GM12878 (cell line): ENCODE measurements at regions not wholly inside any gene's neighbourhood (a gene's known extent, or its start where the extent isn't known, plus 50 kb on each side); places are given as distances from the start of the nearest gene placed in this dataset.

Experiments used
- CBX5 ChIP-seq: sonication (generic); IDR thresholded peaks from 2 replicates; pipeline ENCODE4 v1.6.1; 2016; ENCODE audit warnings: low read depth, moderate library complexity, mild to moderate bottlenecking, inconsistent platforms
- CREB1 ChIP-seq: IDR thresholded peaks from 2 replicates; pipeline ENCODE4 v1.6.1; 2012; ENCODE audit warnings: low read depth, mild to moderate bottlenecking, inconsistent platforms
- EGR1 ChIP-seq, 2 experiments: IDR thresholded peaks; 1 replicate in 1 of 2; 2 replicates in 1 of 2; pipeline ENCODE4 v1.6.1; 2011 to 2012; ENCODE audit warnings: low read depth in 2 of 2, low read length in 2 of 2, borderline replicate concordance in 1 of 2, mild to moderate bottlenecking in 1 of 2, moderate library complexity in 1 of 2
- MLLT1 ChIP-seq: fragments of 450-650 bp; IDR thresholded peaks from 2 replicates; pipeline ENCODE4 v1.6.1; 2016; ENCODE audit warnings: mild to moderate bottlenecking
- NFYB ChIP-seq: IDR thresholded peaks from 2 replicates; pipeline ENCODE4 v1.6.1; 2011; ENCODE audit warnings: low read depth, mild to moderate bottlenecking, low read length, improper control_type of control experiment, moderate library complexity; ENCODE audit not compliant: insufficient read depth
- POLR2A ChIP-seq: IDR thresholded peaks from 2 replicates; pipeline ENCODE4 v1.6.1; 2011; ENCODE audit warnings: low read depth, mild to moderate bottlenecking, low read length
- PRDM15 ChIP-seq: fragments of 450-650 bp; formaldehyde crosslinking; IDR thresholded peaks from 2 replicates; pipeline ENCODE4 v1.4.0; 2020; ENCODE audit warnings: mild to moderate bottlenecking, moderate library complexity
- TF ChIP-seq, protein P1 (sequence below): fragments of 450-650 bp; IDR thresholded peaks from 2 replicates; pipeline ENCODE4 v1.6.1; 2017; ENCODE audit warnings: low read depth, mild to moderate bottlenecking, moderate library complexity

DNA sequence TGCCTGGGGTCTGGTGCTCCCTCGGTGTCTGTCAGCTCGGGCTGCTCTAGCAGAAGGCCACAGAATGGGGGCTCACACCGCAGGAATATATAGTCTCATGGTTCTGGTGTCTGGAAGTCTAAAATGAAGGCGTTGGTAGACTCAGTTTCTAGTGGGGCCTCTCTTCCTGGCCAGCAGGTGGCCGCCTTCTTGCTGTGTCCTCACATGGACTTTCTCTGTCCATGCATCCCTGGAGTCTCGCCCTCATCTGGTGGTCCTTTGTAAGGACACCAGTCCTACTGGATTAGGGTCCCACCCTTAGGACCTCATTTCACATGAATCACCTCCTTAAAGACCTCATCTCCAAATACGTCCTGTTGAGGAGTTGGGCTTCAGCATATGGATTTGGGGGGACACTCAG lies 65.7 kb downstream of the RRM2 start:
- TF ChIP-seq POLR2A (no peak), PRDM15 (CRISPR knock-in tag) (no peak), CBX5 (no peak), CREB1 (no peak), NFYB (no peak), EGR1 (IDR thresholded peaks at IDR 0.05; ENCODE audit: borderline replicate concordance in 1 of 2, low read depth in 2 of 2, low read length in 2 of 2) (no peak), MLLT1 (no peak)
- TF ChIP-seq, protein P1, sequence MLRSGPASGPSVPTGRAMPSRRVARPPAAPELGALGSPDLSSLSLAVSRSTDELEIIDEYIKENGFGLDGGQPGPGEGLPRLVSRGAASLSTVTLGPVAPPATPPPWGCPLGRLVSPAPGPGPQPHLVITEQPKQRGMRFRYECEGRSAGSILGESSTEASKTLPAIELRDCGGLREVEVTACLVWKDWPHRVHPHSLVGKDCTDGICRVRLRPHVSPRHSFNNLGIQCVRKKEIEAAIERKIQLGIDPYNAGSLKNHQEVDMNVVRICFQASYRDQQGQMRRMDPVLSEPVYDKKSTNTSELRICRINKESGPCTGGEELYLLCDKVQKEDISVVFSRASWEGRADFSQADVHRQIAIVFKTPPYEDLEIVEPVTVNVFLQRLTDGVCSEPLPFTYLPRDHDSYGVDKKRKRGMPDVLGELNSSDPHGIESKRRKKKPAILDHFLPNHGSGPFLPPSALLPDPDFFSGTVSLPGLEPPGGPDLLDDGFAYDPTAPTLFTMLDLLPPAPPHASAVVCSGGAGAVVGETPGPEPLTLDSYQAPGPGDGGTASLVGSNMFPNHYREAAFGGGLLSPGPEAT: no peak
